Osteoblast (primary cell): ENCODE measurements at regions not wholly inside any gene's neighbourhood (a gene's known extent, or its start where the extent isn't known, plus 50 kb on each side); places are given as distances from the start of the nearest gene placed in this dataset.

Experiments used
- DNase-seq: peaks from one replicate; pipeline ENCODE4 v3.0.0; 2011; ENCODE audit warnings: low spot score, mixed read lengths; ENCODE audit not compliant: insufficient read length; ENCODE audit errors: missing footprints
- H2AFZ ChIP-seq: 2 replicates; pipeline ENCODE4 v1.6.0; 2011; ENCODE audit warnings: mild to moderate bottlenecking, low read length
- H3K27ac ChIP-seq: 2 replicates; pipeline ENCODE4 v1.5.1; 2011; ENCODE audit warnings: mild to moderate bottlenecking, low read depth, low read length, moderate library complexity
- H3K27me3 ChIP-seq: 2 replicates; pipeline ENCODE4 v1.6.0; 2012; ENCODE audit warnings: mild to moderate bottlenecking, control low read depth, inconsistent platforms, low read length, moderate library complexity; ENCODE audit not compliant: insufficient read depth
- H3K36me3 ChIP-seq: 2 replicates; pipeline ENCODE4 v1.5.1; 2011; ENCODE audit warnings: mild to moderate bottlenecking, low read length, control low read depth, moderate library complexity; ENCODE audit not compliant: insufficient read depth
- H3K4me1 ChIP-seq: 2 replicates; pipeline ENCODE4 v1.5.1; 2011; ENCODE audit warnings: mild to moderate bottlenecking, low read length, control low read depth, moderate library complexity; ENCODE audit not compliant: insufficient read depth
- H3K4me2 ChIP-seq: 2 replicates; pipeline ENCODE4 v1.6.0; 2011; ENCODE audit warnings: mild to moderate bottlenecking, low read length; ENCODE audit not compliant: insufficient read depth
- H3K4me3 ChIP-seq: fragments of 200-600 bp; sonication (generic); 3 replicates; pipeline ENCODE4 v1.5.1; 2012; ENCODE audit warnings: mild to moderate bottlenecking, low read length, inconsistent platforms; ENCODE audit not compliant: insufficient read depth
- H3K79me2 ChIP-seq: 2 replicates; pipeline ENCODE4 v1.6.0; 2012; ENCODE audit warnings: mild to moderate bottlenecking, low read length, control low read depth, inconsistent platforms; ENCODE audit not compliant: insufficient read depth
- H3K9me3 ChIP-seq: 2 replicates; pipeline ENCODE4 v1.5.1; 2011; ENCODE audit warnings: low read depth, low read length, control low read depth
- H4K20me1 ChIP-seq: 2 replicates; pipeline ENCODE4 v1.6.0; 2012; ENCODE audit warnings: mild to moderate bottlenecking, low read length, control low read depth; ENCODE audit not compliant: insufficient read depth
- CTCF ChIP-seq: IDR thresholded peaks from 2 replicates; pipeline ENCODE4 v1.5.1; 2011; ENCODE audit warnings: mild to moderate bottlenecking, low read depth, low read length, moderate library complexity; ENCODE audit errors: extremely low read depth

GRCh38 chr12:89134213-89134770 is 218.0 kb downstream of the DUSP6 start:
- H3K4me1 ChIP-seq = peaks cover 13% of the 10 kb centered on the region
- H3K27me3 ChIP-seq = no peaks in the 10 kb centered on the region
- no peak for TF ChIP-seq CTCF
- H3K4me3 ChIP-seq = no peak overlapping the region
- H3K4me2 ChIP-seq = no peak overlapping the region
- H4K20me1 ChIP-seq = no peaks in the 10 kb centered on the region
- H3K27ac ChIP-seq = no peak overlapping the region
- no peaks in the 10 kb centered on the region for H3K36me3 ChIP-seq
- no peak overlapping the region for H2AFZ ChIP-seq
- DNase-seq = no peak
- H3K79me2 ChIP-seq = no peaks in the 10 kb centered on the region
- H3K9me3 ChIP-seq = no peaks in the 10 kb centered on the region

GRCh38 chr12:89129167-89129870 is 223.0 kb downstream of the DUSP6 start:
- no peak for DNase-seq
- no peak for TF ChIP-seq CTCF
- H3K27me3 ChIP-seq = no peaks in the 10 kb centered on the region

GRCh38 chr12:89126712-89127111 is 225.6 kb downstream of the DUSP6 start:
- no peak overlapping the region for H2AFZ ChIP-seq
- no peaks in the 10 kb centered on the region for H3K4me1 ChIP-seq
- H3K4me2 ChIP-seq = no peak overlapping the region
- H3K9me3 ChIP-seq = no peaks in the 10 kb centered on the region
- no peaks in the 10 kb centered on the region for H4K20me1 ChIP-seq
- H3K27ac ChIP-seq = peak overlapping the region; percentile 40
- H3K27me3 ChIP-seq = no peaks in the 10 kb centered on the region
- H3K4me3 ChIP-seq = no peak overlapping the region
- no peaks in the 10 kb centered on the region for H3K79me2 ChIP-seq
- DNase-seq = peak; percentile 47
- no peak for TF ChIP-seq CTCF
- H3K36me3 ChIP-seq = no peaks in the 10 kb centered on the region

More at GRCh38 chr12:89129167-89129870, 223.0 kb downstream of the DUSP6 start:
- no peaks in the 10 kb centered on the region for H3K4me1 ChIP-seq
- H4K20me1 ChIP-seq = no peaks in the 10 kb centered on the region
- H3K4me3 ChIP-seq = no peak overlapping the region
- H3K4me2 ChIP-seq = no peak overlapping the region
- no peaks in the 10 kb centered on the region for H3K79me2 ChIP-seq
- H3K27ac ChIP-seq = no peak overlapping the region
- no peak overlapping the region for H2AFZ ChIP-seq
- H3K36me3 ChIP-seq = no peaks in the 10 kb centered on the region
- H3K9me3 ChIP-seq = no peaks in the 10 kb centered on the region

- no peak overlapping the region for H3K27ac ChIP-seq
- no peak overlapping the region for H3K4me2 ChIP-seq
- H3K36me3 ChIP-seq = no peaks in the 10 kb centered on the region
- H3K4me3 ChIP-seq = no peak overlapping the region
- H3K79me2 ChIP-seq = no peaks in the 10 kb centered on the region
- no peaks in the 10 kb centered on the region for H3K27me3 ChIP-seq
- no peaks in the 10 kb centered on the region for H4K20me1 ChIP-seq
- TF ChIP-seq CTCF = no peak
- H3K9me3 ChIP-seq = no peaks in the 10 kb centered on the region
- H3K4me1 ChIP-seq = no peaks in the 10 kb centered on the region
- no peak overlapping the region for H2AFZ ChIP-seq
- no peak for DNase-seq
Observed at GRCh38 chr12:89122852-89123251, 229.4 kb downstream of the DUSP6 start.
